ENCODE measurements at regions not wholly inside any gene's neighbourhood (a gene's known extent, or its start where the extent isn't known, plus 50 kb on each side); places are given as distances from the start of the nearest gene placed in this dataset.
"Not testable (repeated sequence)": the region's sequence is repeated elsewhere in the genome, so short reads cannot be mapped to it uniquely, and the experiment has no call there.

- not testable (repeated sequence) for FAIRE-seq
Measured at GRCh38 chr14:106470028-106470427, 943.6 kb downstream of the TMEM121 start.

GRCh38 chr14:106474261-106475028, 948.1 kb downstream of the TMEM121 start:
- not testable (repeated sequence) for FAIRE-seq

GRCh38 chr14:106475214-106475613, 948.8 kb downstream of the TMEM121 start:
- not testable (repeated sequence) for FAIRE-seq

- FAIRE-seq = not testable (repeated sequence)
Measured at GRCh38 chr14:106477600-106477999, 951.2 kb downstream of the TMEM121 start.

GRCh38 chr14:106480287-106480686, 953.9 kb downstream of the TMEM121 start:
- FAIRE-seq = not testable (repeated sequence)

- FAIRE-seq = not testable (repeated sequence)
Measured at GRCh38 chr14:106482213-106482612, 955.8 kb downstream of the TMEM121 start.

- FAIRE-seq = no peak
Measured at GRCh38 chr14:106487600-106487999, 961.2 kb downstream of the TMEM121 start.

GRCh38 chr14:106488291-106488690, 961.9 kb downstream of the TMEM121 start:
- no peak for FAIRE-seq

GRCh38 chr14:106489112-106489881, 962.9 kb downstream of the TMEM121 start:
- FAIRE-seq = no peak

- FAIRE-seq = no peak
Measured at GRCh38 chr14:106490442-106490841, 964.1 kb downstream of the TMEM121 start.

- no peak for FAIRE-seq
Measured at GRCh38 chr14:106491851-106492250, 965.5 kb downstream of the TMEM121 start.

- no peak for FAIRE-seq
Measured at GRCh38 chr14:106493962-106494823, 967.8 kb downstream of the TMEM121 start.

- FAIRE-seq = no peak
Measured at GRCh38 chr14:106500571-106500970, 974.2 kb downstream of the TMEM121 start.

- no peak for FAIRE-seq
Measured at GRCh38 chr14:106501898-106502297, 975.5 kb downstream of the TMEM121 start.

- no peak for FAIRE-seq
Measured at GRCh38 chr14:106505366-106505765, 979.0 kb downstream of the TMEM121 start.

- FAIRE-seq = no peak
Measured at GRCh38 chr14:106506881-106507305, 980.5 kb downstream of the TMEM121 start.

- FAIRE-seq = no peak
Measured at GRCh38 chr14:106507354-106507753, 981.0 kb downstream of the TMEM121 start.

GRCh38 chr14:106508216-106508615, 981.8 kb downstream of the TMEM121 start:
- no peak for FAIRE-seq

- FAIRE-seq = no peak
Measured at GRCh38 chr14:106509176-106509575, 982.8 kb downstream of the TMEM121 start.

GRCh38 chr14:106509807-106510206, 983.4 kb downstream of the TMEM121 start:
- FAIRE-seq = no peak

GRCh38 chr14:106511006-106511799, 984.8 kb downstream of the TMEM121 start:
- FAIRE-seq = no peak

- FAIRE-seq = no peak
Measured at GRCh38 chr14:106511800-106512198, 985.4 kb downstream of the TMEM121 start.
